Activated CD4-positive, alpha-beta memory T cell treated with anti-CD3 and anti-CD28 coated beads for 36 hours (primary cell): ENCODE measurements at regions not wholly inside any gene's neighbourhood (a gene's known extent, or its start where the extent isn't known, plus 50 kb on each side); places are given as distances from the start of the nearest gene placed in this dataset.
"Not testable (repeated sequence)": the region's sequence is repeated elsewhere in the genome, so short reads cannot be mapped to it uniquely, and the experiment has no call there.

Source experiments
- CTCF ChIA-PET: fragments of 350-600 bp; sonication (Branson Sonifier 250); formaldehyde crosslinking; loops from one replicate; lab custom pipeline; 2021; ENCODE audit warnings: antibody characterized with exemption, inconsistent platforms; lab: Charles Lee
- POLR2A ChIA-PET: fragments of 350-600 bp; sonication (Branson Sonifier 250); formaldehyde crosslinking; loops from one replicate; lab custom pipeline; 2021; ENCODE audit warnings: antibody characterized with exemption; lab: Charles Lee
- DNase-seq: peaks from one replicate; pipeline ENCODE4 v3.0.0-alpha.2; 2020
- H3K27ac Mint-ChIP-seq: one replicate; pipeline ENCODE4 v1.8.0; 2021; ENCODE audit warnings: mixed read lengths
- H3K27me3 Mint-ChIP-seq: one replicate; pipeline ENCODE4 v1.8.0; 2021; ENCODE audit warnings: mixed read lengths
- H3K36me3 Mint-ChIP-seq: one replicate; pipeline ENCODE4 v1.8.0; 2021; ENCODE audit warnings: mixed read lengths
- H3K4me1 Mint-ChIP-seq: one replicate; pipeline ENCODE4 v1.8.0; 2021; ENCODE audit warnings: low read depth, mixed read lengths
- H3K4me3 Mint-ChIP-seq: one replicate; pipeline ENCODE4 v1.8.0; 2021; ENCODE audit warnings: mild to moderate bottlenecking, mixed read lengths
- H3K9me3 Mint-ChIP-seq: one replicate; pipeline ENCODE4 v1.8.0; 2021; ENCODE audit warnings: mixed read lengths
- intact Hi-C: fragments of 100-400 bp; cut with micrococcal nuclease; formaldehyde crosslinking; loops from one replicate; pipeline ENCODE4 v1.15.1; 2023

- no peaks in the 10 kb centered on the region for H3K27me3 Mint-ChIP-seq
- no peaks in the 10 kb centered on the region for H3K36me3 Mint-ChIP-seq
- no peak for DNase-seq
- CTCF ChIA-PET, result no interaction called here
- no peaks in the 10 kb centered on the region for H3K4me1 Mint-ChIP-seq
- no peak overlapping the region for H3K4me3 Mint-ChIP-seq
- no peak overlapping the region for H3K27ac Mint-ChIP-seq
- POLR2A ChIA-PET, result no interaction called here
- peaks cover 10% of the 10 kb centered on the region for H3K9me3 Mint-ChIP-seq
- intact Hi-C loops, result no loop called here
These were observed 354.2 kb upstream of the FAT1 start for GRCh38 chr4:187077744-187078401.

DNA sequence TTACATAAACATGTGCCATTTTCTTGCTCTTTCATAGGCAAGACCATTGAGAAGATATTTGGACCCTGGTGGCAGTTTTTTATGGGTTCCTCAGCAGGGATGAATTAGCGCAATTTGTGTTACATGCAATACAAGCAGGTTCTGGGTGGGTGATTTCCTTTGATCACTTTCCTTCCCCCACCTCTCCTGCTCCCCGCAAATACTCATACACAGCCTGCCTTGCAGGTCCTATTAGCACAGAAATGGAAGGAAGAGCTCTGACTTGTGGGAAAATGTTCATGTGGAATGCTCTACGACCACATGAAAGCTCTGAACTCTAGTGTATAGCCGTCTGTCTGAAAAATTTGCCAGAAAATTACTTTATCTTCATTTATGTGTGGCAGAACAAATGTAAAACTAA is 361.0 kb upstream of the FAT1 start:
- Mint-ChIP-seq H3K27me3 (no peaks in the 10 kb centered on the region), H3K27ac (no peak overlapping the region), H3K36me3 (no peaks in the 10 kb centered on the region), H3K4me3 (no peak overlapping the region), H3K4me1 (no peaks in the 10 kb centered on the region), H3K9me3 (peaks cover 2% of the 10 kb centered on the region)
- intact Hi-C loops, result no loop called here
- POLR2A ChIA-PET, result no interaction called here
- no peak for DNase-seq
- CTCF ChIA-PET, result no interaction called here

- DNase-seq, result no peak
- no peak overlapping the region for H3K4me3 Mint-ChIP-seq
- no peaks in the 10 kb centered on the region for H3K4me1 Mint-ChIP-seq
- H3K27me3 Mint-ChIP-seq, result no peaks in the 10 kb centered on the region
- H3K9me3 Mint-ChIP-seq, result peaks cover 3% of the 10 kb centered on the region
- CTCF ChIA-PET, result no interaction called here
- no peaks in the 10 kb centered on the region for H3K36me3 Mint-ChIP-seq
- POLR2A ChIA-PET, result no interaction called here
- intact Hi-C loops, result no loop called here
- no peak overlapping the region for H3K27ac Mint-ChIP-seq
These were observed 361.7 kb upstream of the FAT1 start for GRCh38 chr4:187085339-187085738.

- Mint-ChIP-seq H3K36me3 (no peaks in the 10 kb centered on the region), H3K27me3 (no peaks in the 10 kb centered on the region), H3K9me3 (peaks cover 5% of the 10 kb centered on the region), H3K27ac (no peak overlapping the region), H3K4me1 (no peaks in the 10 kb centered on the region), H3K4me3 (no peak overlapping the region)
- no peak for DNase-seq
- intact Hi-C loops, result no loop called here
- ChIA-PET POLR2A (no interaction called here), CTCF (no interaction called here)
These were observed 362.5 kb upstream of the FAT1 start for GRCh38 chr4:187086151-187086550.

- Mint-ChIP-seq H3K4me1 (no peaks in the 10 kb centered on the region), H3K4me3 (no peak overlapping the region), H3K9me3 (peaks cover 4% of the 10 kb centered on the region), H3K36me3 (no peaks in the 10 kb centered on the region), H3K27me3 (no peaks in the 10 kb centered on the region), H3K27ac (no peak overlapping the region)
- intact Hi-C loops, result no loop called here
- ChIA-PET CTCF (no interaction called here), POLR2A (no interaction called here)
- no peak for DNase-seq
These were observed 364.6 kb upstream of the FAT1 start for GRCh38 chr4:187088070-187088799.

GRCh38 chr4:187090401-187090800 is 366.7 kb upstream of the FAT1 start:
- no peak overlapping the region for H3K27ac Mint-ChIP-seq
- ChIA-PET POLR2A (no interaction called here), CTCF (no interaction called here)
- no peaks in the 10 kb centered on the region for H3K36me3 Mint-ChIP-seq
- H3K27me3 Mint-ChIP-seq, result no peaks in the 10 kb centered on the region
- H3K9me3 Mint-ChIP-seq, result peaks cover 7% of the 10 kb centered on the region
- no peak for DNase-seq
- H3K4me3 Mint-ChIP-seq, result no peak overlapping the region
- H3K4me1 Mint-ChIP-seq, result no peaks in the 10 kb centered on the region
- intact Hi-C loops, result no loop called here

DNA sequence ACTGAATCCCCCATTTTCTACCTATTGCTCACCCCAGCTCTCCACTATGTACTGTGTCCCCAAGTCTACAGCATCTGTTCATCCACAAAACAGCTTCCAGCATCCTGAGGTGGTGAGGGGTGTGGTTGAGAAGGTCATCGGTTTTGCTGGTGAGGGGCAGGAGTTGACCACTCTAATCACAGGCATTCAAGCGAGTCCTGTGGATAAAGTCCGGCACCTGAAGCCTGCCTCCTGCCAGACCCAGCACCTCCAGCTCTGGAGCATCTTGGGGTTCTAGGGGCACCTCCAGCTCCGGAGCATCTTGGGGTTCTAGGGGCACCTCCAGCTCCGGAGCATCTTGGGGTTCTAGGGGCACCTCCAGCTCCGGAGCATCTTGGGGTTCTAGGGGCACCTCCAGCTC is 367.2 kb upstream of the FAT1 start:
- intact Hi-C loops, H3K9me3 Mint-ChIP-seq, H3K36me3 Mint-ChIP-seq: not testable (repeated sequence)

GRCh38 chr4:187094144-187094543 is 370.5 kb upstream of the FAT1 start:
- H3K27ac Mint-ChIP-seq, result no peak overlapping the region
- ChIA-PET POLR2A (no interaction called here), CTCF (no interaction called here)
- H3K36me3 Mint-ChIP-seq, result no peaks in the 10 kb centered on the region
- intact Hi-C loops, result no loop called here
- no peaks in the 10 kb centered on the region for H3K4me1 Mint-ChIP-seq
- DNase-seq, result no peak
- peaks cover 14% of the 10 kb centered on the region for H3K9me3 Mint-ChIP-seq
- H3K27me3 Mint-ChIP-seq, result no peaks in the 10 kb centered on the region
- H3K4me3 Mint-ChIP-seq, result no peak overlapping the region

More for the DNA sequence above, 367.2 kb upstream of the FAT1 start:
- H3K4me3 Mint-ChIP-seq, CTCF ChIA-PET, H3K27me3 Mint-ChIP-seq, DNase-seq, H3K27ac Mint-ChIP-seq, POLR2A ChIA-PET, H3K4me1 Mint-ChIP-seq: not testable (repeated sequence)

DNA sequence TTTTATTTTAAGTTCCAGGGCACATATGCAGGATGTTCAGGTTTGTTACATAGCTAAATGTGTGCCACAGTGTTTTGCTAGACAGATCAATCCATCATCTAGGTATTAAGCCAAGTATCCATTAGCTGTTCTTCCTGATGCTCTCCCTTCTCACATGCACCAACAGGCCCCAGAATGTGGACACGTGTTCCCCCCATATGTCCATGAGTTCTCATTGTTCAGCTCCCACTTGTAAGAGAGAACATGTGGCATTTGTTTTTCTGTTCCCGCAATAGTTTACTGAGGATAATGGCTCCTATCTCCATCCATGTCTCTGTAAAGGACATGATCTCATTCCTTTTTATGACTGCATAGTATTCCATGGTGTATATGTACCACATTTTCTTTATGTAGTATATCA is 374.8 kb upstream of the FAT1 start:
- intact Hi-C loops, result no loop called here
- Mint-ChIP-seq H3K27ac (no peak overlapping the region), H3K27me3 (no peaks in the 10 kb centered on the region), H3K4me1 (no peaks in the 10 kb centered on the region), H3K4me3 (no peak overlapping the region), H3K9me3 (peaks cover 11% of the 10 kb centered on the region), H3K36me3 (no peaks in the 10 kb centered on the region)
- POLR2A ChIA-PET, result no interaction called here
- CTCF ChIA-PET, result no interaction called here
- no peak for DNase-seq

GRCh38 chr4:187103351-187103750 is 379.7 kb upstream of the FAT1 start:
- intact Hi-C loops, result no loop called here
- no peaks in the 10 kb centered on the region for H3K36me3 Mint-ChIP-seq
- H3K27ac Mint-ChIP-seq, result no peak overlapping the region
- ChIA-PET POLR2A (no interaction called here), CTCF (no interaction called here)
- H3K4me3 Mint-ChIP-seq, result no peak overlapping the region
- H3K9me3 Mint-ChIP-seq, result peaks cover 3% of the 10 kb centered on the region
- no peaks in the 10 kb centered on the region for H3K4me1 Mint-ChIP-seq
- DNase-seq, result no peak
- no peaks in the 10 kb centered on the region for H3K27me3 Mint-ChIP-seq

DNA sequence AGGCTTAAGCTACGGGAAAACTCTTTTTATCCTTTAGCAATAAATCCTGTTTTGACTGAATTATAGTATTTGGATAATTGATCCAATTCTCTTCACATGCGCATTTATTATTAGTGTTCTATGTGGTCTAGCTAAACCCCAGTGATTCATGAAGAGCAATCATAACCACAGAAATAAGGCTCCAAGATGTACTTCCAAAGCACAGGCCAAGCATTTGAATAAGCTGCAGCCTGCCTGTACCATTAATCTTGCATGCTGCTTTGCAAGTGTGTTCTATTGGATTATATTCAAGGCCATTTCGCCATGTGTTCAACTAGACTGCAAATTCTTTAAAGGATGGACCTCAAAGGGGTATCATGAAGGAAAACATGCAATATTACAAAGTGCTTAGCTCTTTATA is 385.2 kb upstream of the FAT1 start:
- DNase-seq, result no peak
- CTCF ChIA-PET, result no interaction called here
- peaks cover 6% of the 10 kb centered on the region for H3K9me3 Mint-ChIP-seq
- H3K36me3 Mint-ChIP-seq, result no peaks in the 10 kb centered on the region
- H3K4me3 Mint-ChIP-seq, result no peak overlapping the region
- intact Hi-C loops, result no loop called here
- no peaks in the 10 kb centered on the region for H3K27me3 Mint-ChIP-seq
- H3K4me1 Mint-ChIP-seq, result no peaks in the 10 kb centered on the region
- POLR2A ChIA-PET, result no interaction called here
- no peak overlapping the region for H3K27ac Mint-ChIP-seq

DNA sequence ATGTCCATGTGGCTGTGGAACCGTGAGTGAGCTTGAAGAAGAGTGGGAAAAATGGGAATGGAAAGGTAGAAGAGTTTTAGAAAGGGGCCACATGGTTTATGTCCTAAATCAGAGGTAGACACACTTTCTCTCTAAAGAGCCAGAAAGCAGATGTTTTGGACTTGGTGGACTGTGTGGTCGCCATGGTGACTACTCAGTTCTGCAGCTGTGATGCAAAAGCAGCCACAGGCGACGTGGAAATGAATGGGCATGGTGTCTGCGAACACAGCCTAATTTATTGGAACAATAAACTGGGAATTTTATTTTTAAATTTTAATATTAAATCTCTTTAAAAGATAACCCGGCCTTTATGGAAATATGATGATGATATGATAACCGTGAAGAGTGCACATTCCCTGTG is 386.0 kb upstream of the FAT1 start:
- no peak overlapping the region for H3K27ac Mint-ChIP-seq
- H3K27me3 Mint-ChIP-seq, result no peaks in the 10 kb centered on the region
- DNase-seq, result no peak
- H3K9me3 Mint-ChIP-seq, result peaks cover 6% of the 10 kb centered on the region
- H3K4me1 Mint-ChIP-seq, result no peaks in the 10 kb centered on the region
- CTCF ChIA-PET, result no interaction called here
- H3K36me3 Mint-ChIP-seq, result no peaks in the 10 kb centered on the region
- H3K4me3 Mint-ChIP-seq, result no peak overlapping the region
- POLR2A ChIA-PET, result no interaction called here
- intact Hi-C loops, result no loop called here

DNA sequence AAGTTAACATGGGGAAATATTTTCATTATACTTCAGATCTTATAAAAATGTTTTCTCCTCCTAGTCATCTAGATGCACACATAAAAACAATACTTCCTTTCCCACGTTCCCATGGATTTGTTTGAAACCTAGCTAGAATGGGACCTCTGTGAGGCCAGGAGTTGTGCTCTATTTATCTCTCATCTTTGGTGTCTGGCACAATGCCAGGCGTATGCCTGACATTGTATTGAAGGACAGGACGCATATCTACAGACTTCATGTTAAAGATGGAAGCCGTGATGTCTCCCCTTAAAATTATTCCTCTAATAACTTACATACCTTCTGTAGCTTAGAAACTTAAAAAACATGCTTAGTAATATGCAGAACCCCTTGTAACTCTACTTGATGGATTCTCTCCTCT is 394.5 kb upstream of the FAT1 start:
- no peaks in the 10 kb centered on the region for H3K4me1 Mint-ChIP-seq
- H3K27me3 Mint-ChIP-seq, result no peaks in the 10 kb centered on the region
- ChIA-PET POLR2A (no interaction called here), CTCF (no interaction called here)
- intact Hi-C loops, result no loop called here
- H3K4me3 Mint-ChIP-seq, result no peak overlapping the region
- DNase-seq, result no peak
- no peaks in the 10 kb centered on the region for H3K36me3 Mint-ChIP-seq
- peaks cover 5% of the 10 kb centered on the region for H3K9me3 Mint-ChIP-seq
- H3K27ac Mint-ChIP-seq, result no peak overlapping the region
